ENCODE measurements at regions not wholly inside any gene's neighbourhood (a gene's known extent, or its start where the extent isn't known, plus 50 kb on each side); places are given as distances from the start of the nearest gene placed in this dataset.
"Not testable (repeated sequence)": the region's sequence is repeated elsewhere in the genome, so short reads cannot be mapped to it uniquely, and the experiment has no call there.

- no peak overlapping the region for H3K4me3 ChIP-seq (ENCODE audit: low read length)
- TF ChIP-seq ZNF274 (IDR thresholded peaks at IDR 0.05; ENCODE audit: low read depth, low read length) = no peak
These were observed 408.9 kb upstream of the CBLB start for GRCh38 chr3:106277731-106278130.

DNA sequence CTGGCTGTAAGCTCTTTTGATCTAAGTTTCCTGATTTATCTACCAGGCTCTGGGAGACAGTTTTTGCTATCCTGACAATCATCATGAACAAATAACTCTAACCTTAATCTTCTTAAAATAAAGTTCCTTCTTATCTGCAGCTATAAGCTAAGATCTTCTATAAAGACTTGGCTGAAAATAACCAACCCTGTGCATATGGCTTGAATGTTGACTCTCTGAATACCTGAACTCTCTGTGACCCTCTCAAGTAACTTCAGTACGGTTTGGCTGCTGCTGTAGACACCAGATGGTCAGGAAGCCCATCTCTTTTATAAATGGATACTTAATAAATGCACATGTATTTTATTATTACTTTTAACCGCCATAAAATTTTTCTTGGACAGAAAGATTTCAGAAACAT lies 412.4 kb upstream of the CBLB start:
- TF ChIP-seq ZNF274 (IDR thresholded peaks at IDR 0.05; ENCODE audit: low read depth, low read length) = no peak

DNA sequence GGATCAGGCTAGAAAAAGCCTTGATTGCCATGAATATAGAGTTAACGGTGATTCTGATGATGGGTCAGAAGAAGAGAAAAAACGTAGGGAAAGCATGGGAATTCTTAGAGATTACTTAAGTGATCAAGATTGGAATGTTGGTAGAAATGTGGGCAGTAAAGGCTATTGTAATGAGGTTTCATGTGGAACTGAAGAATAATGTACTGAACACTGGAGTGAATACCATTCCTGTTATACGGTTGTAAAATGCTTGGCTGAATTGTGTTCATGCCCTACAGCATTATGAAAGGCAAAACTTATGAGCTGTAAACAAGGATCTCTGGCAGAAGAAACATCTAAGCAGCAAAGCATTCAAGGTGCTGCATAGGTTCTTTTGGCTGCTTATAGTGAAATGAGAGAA lies 414.1 kb upstream of the CBLB start:
- H3K4me3 ChIP-seq (ENCODE audit: low read length) = no peak overlapping the region
- no peak for TF ChIP-seq ZNF274 (IDR thresholded peaks at IDR 0.05; ENCODE audit: low read depth, low read length)

More for the DNA sequence above, 412.4 kb upstream of the CBLB start:
- H3K4me3 ChIP-seq (ENCODE audit: low read length) = no peak overlapping the region

- TF ChIP-seq ZNF274 (IDR thresholded peaks at IDR 0.05; ENCODE audit: low read depth, low read length) = no peak
These were observed 420.0 kb upstream of the CBLB start for GRCh38 chr3:106288781-106289180.

GRCh38 chr3:106290304-106290997 lies 421.6 kb upstream of the CBLB start:
- no peak overlapping the region for H3K4me3 ChIP-seq (ENCODE audit: low read length)
- no peak for TF ChIP-seq ZNF274 (IDR thresholded peaks at IDR 0.05; ENCODE audit: low read depth, low read length)

More at GRCh38 chr3:106288781-106289180, 420.0 kb upstream of the CBLB start:
- no peak overlapping the region for H3K4me3 ChIP-seq (ENCODE audit: low read length)

DNA sequence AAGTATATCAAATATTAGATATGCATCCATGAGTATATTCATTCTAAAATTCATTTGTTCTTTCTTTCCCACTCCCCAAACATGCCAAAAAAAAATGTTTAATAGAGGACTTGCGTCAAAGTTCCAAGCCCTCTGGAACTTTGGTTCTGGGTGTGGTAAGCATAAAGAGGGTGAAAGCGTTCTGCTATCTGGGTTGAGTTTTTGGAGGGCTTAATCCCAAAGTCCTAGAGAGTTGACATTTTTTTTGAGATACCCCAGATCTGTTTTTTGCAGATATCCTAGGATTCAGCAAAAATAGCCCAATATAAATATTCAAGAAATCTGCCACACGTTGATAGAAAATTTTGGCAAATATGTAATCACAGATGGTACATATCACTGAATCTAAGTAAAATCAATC lies 424.3 kb upstream of the CBLB start:
- no peak for TF ChIP-seq ZNF274 (IDR thresholded peaks at IDR 0.05; ENCODE audit: low read depth, low read length)

DNA sequence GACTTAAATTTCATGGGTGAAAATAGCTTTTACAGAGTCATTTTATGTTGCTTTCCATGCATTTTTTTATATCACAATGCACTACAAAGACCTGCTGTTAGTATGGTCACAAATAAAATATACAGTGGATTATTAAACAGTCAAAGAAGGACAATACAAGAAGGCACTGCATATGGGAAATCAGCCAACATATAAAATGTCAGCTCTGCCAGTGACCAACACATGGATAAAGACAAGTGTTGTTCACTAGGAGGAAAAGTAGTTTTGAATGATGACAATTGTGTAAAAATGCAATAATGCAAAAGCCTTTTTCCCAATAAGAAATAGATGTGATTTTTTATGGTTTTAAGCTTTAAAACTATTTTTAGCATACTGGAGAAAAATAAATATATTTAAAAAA lies 425.3 kb upstream of the CBLB start:
- no peak for TF ChIP-seq ZNF274 (IDR thresholded peaks at IDR 0.05; ENCODE audit: low read depth, low read length)
- H3K4me3 ChIP-seq (ENCODE audit: low read length) = no peak overlapping the region

More for the DNA sequence above, 424.3 kb upstream of the CBLB start:
- no peak overlapping the region for H3K4me3 ChIP-seq (ENCODE audit: low read length)

DNA sequence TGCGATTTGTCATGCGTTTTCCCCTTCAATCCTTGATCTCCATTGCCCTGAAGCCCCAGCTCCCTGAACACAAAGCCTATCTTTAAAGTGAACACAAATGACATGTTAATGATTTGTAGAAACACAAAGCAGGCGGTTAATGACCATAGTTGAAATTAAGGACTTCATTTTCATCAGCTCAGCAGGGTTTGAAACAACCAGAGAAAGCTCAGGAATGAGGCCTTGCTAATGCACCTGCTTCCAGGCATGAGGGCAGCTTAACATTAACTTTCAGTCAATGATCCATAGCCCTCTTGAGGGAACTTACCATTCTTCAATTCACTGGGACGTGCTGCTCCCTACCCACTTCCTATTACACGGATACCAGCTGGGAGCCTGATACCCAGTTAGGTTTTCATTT lies 427.2 kb upstream of the CBLB start:
- no peak overlapping the region for H3K4me3 ChIP-seq (ENCODE audit: low read length)
- no peak for TF ChIP-seq ZNF274 (IDR thresholded peaks at IDR 0.05; ENCODE audit: low read depth, low read length)

DNA sequence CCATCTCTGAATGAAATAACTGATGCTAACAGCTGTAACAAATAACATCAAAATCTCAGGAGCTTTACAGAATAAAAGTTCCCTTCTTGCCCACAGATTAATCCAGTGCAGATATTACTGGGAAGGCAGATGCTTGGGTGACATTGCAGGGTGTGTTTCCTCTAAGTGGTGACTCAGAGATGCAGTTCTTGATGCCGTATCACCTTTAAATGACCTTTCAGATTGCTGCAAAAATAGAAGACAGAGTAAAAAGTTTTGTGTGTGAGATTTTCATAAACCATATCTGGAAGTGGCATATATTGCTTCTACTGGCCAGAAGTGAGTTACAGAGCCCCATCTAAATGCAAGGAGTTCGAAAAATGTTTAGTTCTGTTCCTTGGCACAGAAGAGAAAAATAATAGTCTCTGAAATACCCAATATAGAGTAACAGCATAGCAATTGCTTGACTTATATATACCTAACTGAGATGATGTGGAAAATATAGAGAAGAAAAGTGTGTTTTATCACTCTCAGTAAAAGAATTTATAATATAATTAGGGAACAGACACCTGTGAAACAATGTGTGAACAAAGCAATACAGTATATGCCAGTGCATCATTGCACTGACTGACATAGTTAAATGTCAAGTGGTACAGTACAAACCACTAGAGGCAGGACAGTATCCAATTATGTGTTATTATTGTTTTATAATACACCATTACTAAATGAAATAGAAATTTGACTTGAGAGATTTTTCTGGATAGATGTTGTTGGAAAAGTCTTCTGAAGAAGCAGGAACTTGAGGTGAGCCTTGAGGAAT lies 430.7 kb upstream of the CBLB start:
- no peak for TF ChIP-seq ZNF274 (IDR thresholded peaks at IDR 0.05; ENCODE audit: low read depth, low read length)
- no peak overlapping the region for H3K4me3 ChIP-seq (ENCODE audit: low read length)

- H3K4me3 ChIP-seq (ENCODE audit: low read length) = no peak overlapping the region
- no peak for TF ChIP-seq ZNF274 (IDR thresholded peaks at IDR 0.05; ENCODE audit: low read depth, low read length)
These were observed 433.8 kb upstream of the CBLB start for GRCh38 chr3:106302451-106303221.

- H3K4me3 ChIP-seq (ENCODE audit: low read length) = no peak overlapping the region
- no peak for TF ChIP-seq ZNF274 (IDR thresholded peaks at IDR 0.05; ENCODE audit: low read depth, low read length)
These were observed 435.0 kb upstream of the CBLB start for GRCh38 chr3:106303766-106304165.

DNA sequence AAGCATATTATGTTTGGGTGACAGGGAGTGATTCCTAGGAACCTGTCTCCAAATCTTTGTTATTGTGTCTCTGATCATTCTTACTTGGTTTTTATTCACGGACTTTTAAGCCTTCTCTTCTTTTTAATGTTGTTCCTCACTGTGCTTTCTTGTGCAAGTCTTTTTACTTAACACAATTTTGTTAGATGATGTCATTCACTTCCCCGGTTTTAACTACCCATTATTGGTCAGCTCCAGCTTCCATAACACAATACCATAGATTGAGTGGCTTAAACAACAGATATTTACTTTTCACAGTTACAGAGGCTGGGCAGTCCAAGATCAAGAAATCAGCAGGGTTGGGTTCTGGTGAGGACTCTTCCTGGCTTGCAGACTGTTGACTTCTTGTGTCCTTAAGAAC lies 436.3 kb upstream of the CBLB start:
- H3K4me3 ChIP-seq (ENCODE audit: low read length) = no peak overlapping the region
- TF ChIP-seq ZNF274 (IDR thresholded peaks at IDR 0.05; ENCODE audit: low read depth, low read length) = no peak

DNA sequence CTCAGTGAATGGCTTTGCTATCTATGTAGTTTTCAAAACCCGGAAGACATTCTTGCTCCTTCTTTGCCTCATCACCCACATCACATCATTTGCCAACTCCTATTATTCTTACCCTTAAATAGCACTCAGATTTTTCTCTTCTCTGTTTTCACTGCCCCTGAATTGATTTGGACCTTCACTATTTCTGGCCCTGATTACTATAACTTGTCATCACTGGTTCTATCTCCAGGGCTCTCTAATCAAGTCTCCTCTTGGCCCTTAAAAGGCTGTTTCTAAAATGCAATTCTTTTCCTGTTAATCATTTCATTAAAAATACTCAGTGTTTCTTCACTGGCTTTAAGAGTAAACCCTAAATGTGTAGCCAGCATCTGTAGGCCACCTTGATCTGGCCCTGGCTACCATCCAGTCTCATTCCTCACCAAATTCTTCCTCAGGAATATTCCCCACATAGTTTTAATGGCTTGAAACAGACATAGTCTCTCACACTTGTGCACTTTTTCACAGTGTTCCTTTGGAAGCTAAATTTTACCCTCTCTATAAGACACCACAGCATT lies 437.1 kb upstream of the CBLB start:
- TF ChIP-seq ZNF274 (IDR thresholded peaks at IDR 0.05; ENCODE audit: low read depth, low read length) = no peak
- no peak overlapping the region for H3K4me3 ChIP-seq (ENCODE audit: low read length)

DNA sequence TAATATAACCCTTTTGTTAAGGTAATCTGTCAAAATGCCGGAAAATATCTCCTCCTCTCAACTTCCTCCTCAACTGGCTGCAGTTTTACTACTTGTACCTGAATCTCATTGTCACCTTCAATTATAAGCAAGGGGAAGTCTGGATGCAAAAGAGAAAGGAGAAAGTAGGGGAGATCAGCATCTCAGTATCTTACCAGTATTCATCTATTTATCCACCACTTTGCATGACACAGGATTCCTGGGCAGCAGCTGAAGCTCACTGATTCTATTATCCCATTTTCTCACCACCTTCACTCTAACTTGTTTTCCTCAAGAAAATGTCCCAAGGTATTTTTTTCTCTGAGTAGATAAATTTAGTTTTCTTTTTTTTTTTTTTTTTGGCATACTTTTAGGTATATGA lies 440.5 kb upstream of the CBLB start:
- TF ChIP-seq ZNF274 (IDR thresholded peaks at IDR 0.05; ENCODE audit: low read depth, low read length) = no peak
- H3K4me3 ChIP-seq (ENCODE audit: low read length) = no peak overlapping the region

GRCh38 chr3:106309798-106310197 lies 441.0 kb upstream of the CBLB start:
- not testable (repeated sequence) for H3K4me3 ChIP-seq (ENCODE audit: low read length)

Data from GM08714 (cell line).